Brain microvascular endothelial cell (primary cell): ENCODE measurements at regions not wholly inside any gene's neighbourhood (a gene's known extent, or its start where the extent isn't known, plus 50 kb on each side); places are given as distances from the start of the nearest gene placed in this dataset.

Experiments used
- DNase-seq: peaks from one replicate; pipeline ENCODE4 v3.0.0-alpha.2; 2020
- H3K27ac ChIP-seq: fragments of 250-450 bp; sonication (Bioruptor Pico); 2 replicates; pipeline ENCODE4 v1.5.1; 2020; ENCODE audit warnings: mild to moderate bottlenecking, moderate library complexity
- H3K27me3 ChIP-seq: fragments of 250-450 bp; sonication (Bioruptor Pico); replicated peaks from 2 replicates; pipeline ENCODE4 v1.5.1; 2020; ENCODE audit warnings: mild to moderate bottlenecking
- H3K36me3 ChIP-seq: fragments of 250-450 bp; sonication (Bioruptor Pico); replicated peaks from 2 replicates; pipeline ENCODE4 v1.5.1; 2020; ENCODE audit warnings: mild to moderate bottlenecking
- H3K4me3 ChIP-seq: 2 replicates; pipeline ENCODE4 v1.5.1; 2011; ENCODE audit warnings: low read depth, mild to moderate bottlenecking, control low read depth, low read length, moderate library complexity
- CTCF ChIP-seq: IDR thresholded peaks from 2 replicates; pipeline ENCODE4 v1.5.1; 2011; ENCODE audit warnings: low read depth, mild to moderate bottlenecking, moderate library complexity, low read length, control low read depth, inconsistent platforms; ENCODE audit errors: missing control alignments
- in situ Hi-C: cut with HindIII; loops from 2 replicates; pipeline ENCODE4 v1.10.0; 2017; ENCODE audit warnings: low sequenced_read_pairs, low pct_ligation_motif_present

- no peak for DNase-seq
- TF ChIP-seq CTCF, result no peak
- no peak overlapping the region for H3K27ac ChIP-seq
- H3K27me3 ChIP-seq, result no peaks in the 10 kb centered on the region
- no peak overlapping the region for H3K4me3 ChIP-seq
- in situ Hi-C loops, result no loop called here
- no peaks in the 10 kb centered on the region for H3K36me3 ChIP-seq
Observed at GRCh38 chr7:106433377-106433776, 148.6 kb upstream of the NAMPT start.

GRCh38 chr7:106430535-106431455 lies 146.0 kb upstream of the NAMPT start:
- in situ Hi-C loops, result no loop called here
- no peak for TF ChIP-seq CTCF
- no peaks in the 10 kb centered on the region for H3K27me3 ChIP-seq
- no peak for DNase-seq
- H3K4me3 ChIP-seq, result no peak overlapping the region
- no peak overlapping the region for H3K27ac ChIP-seq
- H3K36me3 ChIP-seq, result no peaks in the 10 kb centered on the region

GRCh38 chr7:106430103-106430502 lies 145.3 kb upstream of the NAMPT start:
- no peak for TF ChIP-seq CTCF
- Histone ChIP-seq H3K4me3 (no peak overlapping the region), H3K36me3 (no peaks in the 10 kb centered on the region), H3K27me3 (no peaks in the 10 kb centered on the region), H3K27ac (no peak overlapping the region)
- in situ Hi-C loops, result no loop called here
- no peak for DNase-seq

- no peak for DNase-seq
- in situ Hi-C loops, result no loop called here
- TF ChIP-seq CTCF, result no peak
- Histone ChIP-seq H3K36me3 (no peaks in the 10 kb centered on the region), H3K27ac (no peak overlapping the region), H3K4me3 (no peak overlapping the region), H3K27me3 (no peaks in the 10 kb centered on the region)
Observed at GRCh38 chr7:106426803-106427202, 142.0 kb upstream of the NAMPT start.

- Histone ChIP-seq H3K4me3 (no peak overlapping the region), H3K27me3 (no peaks in the 10 kb centered on the region), H3K36me3 (no peaks in the 10 kb centered on the region), H3K27ac (peak overlapping the region; percentile 69)
- no peak for TF ChIP-seq CTCF
- in situ Hi-C loops, result no loop called here
- DNase-seq, result peak; percentile 95
Observed at GRCh38 chr7:106425017-106425719, 140.4 kb upstream of the NAMPT start.
